Mammary epithelial cell (primary cell): ENCODE measurements at regions not wholly inside any gene's neighbourhood (a gene's known extent, or its start where the extent isn't known, plus 50 kb on each side); places are given as distances from the start of the nearest gene placed in this dataset.

Experiments used
- CTCF ChIP-seq, 2 donors: IDR thresholded peaks in 1 of 2; conservative IDR thresholded peaks in 1 of 2; 2 replicates each; pipeline ENCODE4 v1.5.1; 2011 to 2012; ENCODE audit warnings: inconsistent platforms in 2 of 2, low read length in 2 of 2, mild to moderate bottlenecking in 2 of 2, control low read depth in 1 of 2, low read depth in 1 of 2; ENCODE audit not compliant: insufficient read depth in 1 of 2; ENCODE audit errors: extremely low read depth in 1 of 2
- EZH2 ChIP-seq: IDR thresholded peaks from 2 replicates; pipeline ENCODE4 v1.6.1; 2012; ENCODE audit warnings: low read length, inconsistent platforms, borderline replicate concordance

DNA sequence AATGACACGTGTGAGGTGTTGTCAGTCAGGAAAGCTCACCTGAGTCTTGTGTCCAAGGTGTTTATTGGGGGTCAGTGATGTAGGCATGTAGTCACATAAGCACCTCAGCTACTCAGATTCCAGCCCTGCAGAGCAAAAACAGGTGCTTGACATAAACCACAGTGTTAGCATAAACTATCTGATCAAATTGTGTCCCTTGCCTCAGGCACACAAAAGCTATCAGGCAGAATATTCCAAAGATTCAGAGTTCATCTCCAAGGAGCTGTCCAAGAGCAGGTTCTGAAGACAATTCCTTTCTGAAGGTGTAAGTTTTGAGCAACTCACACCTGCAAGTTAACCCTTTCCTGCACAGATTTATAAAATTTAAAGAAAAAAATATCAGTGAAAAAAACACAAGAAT lies 102.2 kb upstream of the ITGA1 start:
- TF ChIP-seq EZH2 (no peak), CTCF (conservative IDR thresholded peaks at IDR 0.05 in 1 of 2, IDR thresholded peaks at IDR 0.05 in 1 of 2; ENCODE audit: extremely low read depth in 1 of 2, insufficient read depth in 1 of 2, low read depth in 1 of 2, low read length in 2 of 2) (no peak)
